ENCODE measurements at regions not wholly inside any gene's neighbourhood (a gene's known extent, or its start where the extent isn't known, plus 50 kb on each side); places are given as distances from the start of the nearest gene placed in this dataset.
"Not testable (repeated sequence)": the region's sequence is repeated elsewhere in the genome, so short reads cannot be mapped to it uniquely, and the experiment has no call there.

DNA sequence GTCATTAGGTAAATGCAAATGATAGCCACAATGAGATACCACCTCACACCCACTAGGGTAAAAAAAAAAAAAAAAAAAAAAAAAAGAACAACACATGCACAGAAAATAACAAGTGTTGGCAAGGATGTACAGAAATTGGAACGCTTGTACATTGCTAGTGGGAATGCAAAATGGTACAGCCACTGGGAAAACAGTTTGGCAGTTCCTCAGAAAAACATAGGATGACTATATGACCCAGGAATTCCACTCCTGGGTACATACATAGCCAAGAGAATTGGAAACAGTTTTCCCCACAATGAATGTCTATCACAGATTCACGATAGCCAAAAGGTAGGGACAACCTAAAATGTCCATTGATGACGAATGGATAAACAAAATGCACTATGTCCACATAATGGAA lies 161.3 kb upstream of the MAMLD1 start:
- H3K36me3 ChIP-seq (ENCODE audit: control insufficient read depth, insufficient read depth, low read length) = no peaks in the 10 kb centered on the region
- WGBS, 2 experiments = 91 to 100% methylated on average over 2 to 3 of the region's 3 CpGs
- no peaks in the 10 kb centered on the region for H3K4me1 ChIP-seq (ENCODE audit: control insufficient read depth, insufficient read depth, low read length)
- H3K27ac ChIP-seq (ENCODE audit: insufficient read depth, low read depth, low read length, poor library complexity, severe bottlenecking) = no peak overlapping the region
- H3K9me3 ChIP-seq (ENCODE audit: control insufficient read depth, low read length) = no peaks in the 10 kb centered on the region
- no peaks in the 10 kb centered on the region for H3K27me3 ChIP-seq (ENCODE audit: control insufficient read depth, insufficient read depth, low read length, poor library complexity, severe bottlenecking)
- no peak overlapping the region for H3K4me3 ChIP-seq (ENCODE audit: insufficient read depth, low read depth, low read length)

DNA sequence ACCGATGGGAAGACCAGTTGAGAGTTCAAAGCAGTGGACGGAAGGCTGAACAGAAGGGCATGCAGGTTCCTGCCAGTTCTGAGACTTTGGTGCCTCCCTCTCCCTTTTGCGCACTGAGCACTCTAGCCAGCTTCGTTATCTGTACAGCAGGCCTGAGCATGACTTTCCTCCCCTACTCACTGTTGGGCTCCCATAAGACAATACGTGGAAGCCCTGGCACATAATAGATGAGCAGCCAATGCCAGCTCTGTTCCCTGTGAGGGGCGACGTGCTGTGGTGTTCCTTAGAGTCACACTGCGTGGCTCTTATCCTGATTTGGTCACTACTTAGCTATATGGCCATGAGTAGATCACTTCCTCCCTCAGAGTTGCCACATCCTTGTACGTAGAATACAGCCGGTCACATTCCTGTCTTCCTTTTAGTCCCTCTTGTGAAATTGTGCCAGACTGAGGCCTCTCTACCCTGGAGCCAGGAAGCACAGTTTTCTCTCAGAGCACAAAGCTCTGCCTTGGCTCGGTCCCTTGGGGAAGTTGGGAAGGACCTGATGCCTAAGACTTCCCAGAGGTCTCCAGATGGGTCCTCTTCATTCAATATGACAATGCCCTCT lies 160.4 kb upstream of the MAMLD1 start:
- Histone ChIP-seq H3K27ac (ENCODE audit: insufficient read depth, low read depth, low read length, poor library complexity, severe bottlenecking) (no peak overlapping the region), H3K9me3 (ENCODE audit: control insufficient read depth, low read length) (no peaks in the 10 kb centered on the region), H3K4me3 (ENCODE audit: insufficient read depth, low read depth, low read length) (no peak overlapping the region), H3K4me1 (ENCODE audit: control insufficient read depth, insufficient read depth, low read length) (no peaks in the 10 kb centered on the region), H3K27me3 (ENCODE audit: control insufficient read depth, insufficient read depth, low read length, poor library complexity, severe bottlenecking) (no peaks in the 10 kb centered on the region), H3K36me3 (ENCODE audit: control insufficient read depth, insufficient read depth, low read length) (no peaks in the 10 kb centered on the region)
- WGBS, 2 experiments = 90 to 94% methylated on average over 11 of the region's 11 CpGs

DNA sequence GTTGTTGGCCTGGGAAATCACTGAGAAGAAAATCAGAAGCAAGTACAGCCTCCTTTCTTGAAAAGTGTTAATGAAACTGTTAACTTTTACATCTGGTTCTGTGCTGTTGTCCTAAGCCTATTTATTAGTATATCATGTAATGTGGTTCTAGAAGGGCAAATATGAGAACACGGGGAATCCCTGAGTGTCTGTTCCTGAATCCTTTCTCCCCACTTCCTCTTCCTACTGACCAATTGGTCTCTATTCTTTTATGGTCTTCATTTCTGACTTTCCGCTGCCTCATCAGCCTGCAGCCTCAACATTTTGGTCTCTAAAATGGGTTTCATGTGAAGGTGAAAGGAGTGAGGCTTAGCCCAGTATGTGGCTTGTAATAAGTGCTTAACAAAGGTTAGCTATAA lies 159.9 kb upstream of the MAMLD1 start:
- Histone ChIP-seq H3K27ac (ENCODE audit: insufficient read depth, low read depth, low read length, poor library complexity, severe bottlenecking) (no peak overlapping the region), H3K4me1 (ENCODE audit: control insufficient read depth, insufficient read depth, low read length) (no peaks in the 10 kb centered on the region), H3K36me3 (ENCODE audit: control insufficient read depth, insufficient read depth, low read length) (no peaks in the 10 kb centered on the region), H3K9me3 (ENCODE audit: control insufficient read depth, low read length) (no peaks in the 10 kb centered on the region), H3K4me3 (ENCODE audit: insufficient read depth, low read depth, low read length) (no peak overlapping the region), H3K27me3 (ENCODE audit: control insufficient read depth, insufficient read depth, low read length, poor library complexity, severe bottlenecking) (no peaks in the 10 kb centered on the region)
- WGBS, 2 experiments = 100% methylated on average over 1 of the region's 2 CpGs; no CpG with 5 or more reads in 1 of the 2 experiments

DNA sequence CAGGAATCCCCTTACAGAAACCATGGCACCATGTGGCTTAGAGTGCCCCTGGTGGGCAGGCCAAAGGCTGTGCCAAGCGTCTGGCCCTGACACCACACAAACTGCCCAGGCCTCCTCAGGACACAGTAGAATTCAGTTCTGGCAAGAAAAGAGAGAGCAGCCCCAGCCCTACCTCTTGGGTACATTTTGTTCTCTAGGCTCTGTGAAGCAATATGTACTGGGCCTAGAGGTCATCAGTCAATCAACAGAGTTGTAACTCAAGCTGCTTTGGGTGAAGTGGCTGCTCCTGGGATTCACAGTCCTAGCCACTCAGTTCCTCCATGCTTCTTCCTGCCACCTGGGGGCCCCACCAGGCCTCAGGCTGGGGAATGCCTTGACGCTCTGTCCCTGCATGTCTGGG lies 158.1 kb upstream of the MAMLD1 start:
- Histone ChIP-seq H3K36me3 (ENCODE audit: control insufficient read depth, insufficient read depth, low read length) (no peaks in the 10 kb centered on the region), H3K27me3 (ENCODE audit: control insufficient read depth, insufficient read depth, low read length, poor library complexity, severe bottlenecking) (no peaks in the 10 kb centered on the region), H3K27ac (ENCODE audit: insufficient read depth, low read depth, low read length, poor library complexity, severe bottlenecking) (no peak overlapping the region), H3K4me3 (ENCODE audit: insufficient read depth, low read depth, low read length) (no peak overlapping the region), H3K4me1 (ENCODE audit: control insufficient read depth, insufficient read depth, low read length) (no peaks in the 10 kb centered on the region), H3K9me3 (ENCODE audit: control insufficient read depth, low read length) (no peaks in the 10 kb centered on the region)
- WGBS, 2 experiments = 50 to 60% methylated on average over 1 to 2 of the region's 2 CpGs

GRCh38 chrX:150207733-150208132 lies 155.4 kb upstream of the MAMLD1 start:
- H3K36me3 ChIP-seq (ENCODE audit: control insufficient read depth, insufficient read depth, low read length) = no peaks in the 10 kb centered on the region
- no peaks in the 10 kb centered on the region for H3K27me3 ChIP-seq (ENCODE audit: control insufficient read depth, insufficient read depth, low read length, poor library complexity, severe bottlenecking)
- no peaks in the 10 kb centered on the region for H3K9me3 ChIP-seq (ENCODE audit: control insufficient read depth, low read length)
- 90 to 100% methylated on average over 1 of the region's 1 CpG for WGBS, 2 experiments
- no peak overlapping the region for H3K4me3 ChIP-seq (ENCODE audit: insufficient read depth, low read depth, low read length)
- H3K4me1 ChIP-seq (ENCODE audit: control insufficient read depth, insufficient read depth, low read length) = no peaks in the 10 kb centered on the region
- no peak overlapping the region for H3K27ac ChIP-seq (ENCODE audit: insufficient read depth, low read depth, low read length, poor library complexity, severe bottlenecking)

DNA sequence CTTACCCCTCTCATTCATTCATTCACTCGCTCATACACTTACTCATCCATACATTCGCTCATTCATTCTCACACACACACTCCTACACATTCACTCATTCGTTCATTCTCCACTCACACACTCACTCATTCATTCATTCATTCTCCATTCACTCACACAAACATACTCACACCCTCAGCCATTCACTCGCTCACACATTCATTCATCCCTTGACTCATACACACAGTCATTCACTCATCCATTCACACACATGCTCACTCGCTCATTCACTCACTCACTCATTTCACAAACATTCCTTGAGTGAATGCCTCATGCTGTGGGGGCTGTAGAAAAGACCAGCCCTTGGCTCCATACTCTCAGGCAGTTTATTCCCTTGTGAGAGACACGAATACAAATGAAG lies 151.1 kb upstream of the MAMLD1 start:
- no peaks in the 10 kb centered on the region for H3K4me1 ChIP-seq (ENCODE audit: control insufficient read depth, insufficient read depth, low read length)
- 87 to 93% methylated on average over 5 to 6 of the region's 6 CpGs for WGBS, 2 experiments
- no peaks in the 10 kb centered on the region for H3K36me3 ChIP-seq (ENCODE audit: control insufficient read depth, insufficient read depth, low read length)
- no peaks in the 10 kb centered on the region for H3K9me3 ChIP-seq (ENCODE audit: control insufficient read depth, low read length)
- no peak overlapping the region for H3K4me3 ChIP-seq (ENCODE audit: insufficient read depth, low read depth, low read length)
- H3K27ac ChIP-seq (ENCODE audit: insufficient read depth, low read depth, low read length, poor library complexity, severe bottlenecking) = no peak overlapping the region
- no peaks in the 10 kb centered on the region for H3K27me3 ChIP-seq (ENCODE audit: control insufficient read depth, insufficient read depth, low read length, poor library complexity, severe bottlenecking)

DNA sequence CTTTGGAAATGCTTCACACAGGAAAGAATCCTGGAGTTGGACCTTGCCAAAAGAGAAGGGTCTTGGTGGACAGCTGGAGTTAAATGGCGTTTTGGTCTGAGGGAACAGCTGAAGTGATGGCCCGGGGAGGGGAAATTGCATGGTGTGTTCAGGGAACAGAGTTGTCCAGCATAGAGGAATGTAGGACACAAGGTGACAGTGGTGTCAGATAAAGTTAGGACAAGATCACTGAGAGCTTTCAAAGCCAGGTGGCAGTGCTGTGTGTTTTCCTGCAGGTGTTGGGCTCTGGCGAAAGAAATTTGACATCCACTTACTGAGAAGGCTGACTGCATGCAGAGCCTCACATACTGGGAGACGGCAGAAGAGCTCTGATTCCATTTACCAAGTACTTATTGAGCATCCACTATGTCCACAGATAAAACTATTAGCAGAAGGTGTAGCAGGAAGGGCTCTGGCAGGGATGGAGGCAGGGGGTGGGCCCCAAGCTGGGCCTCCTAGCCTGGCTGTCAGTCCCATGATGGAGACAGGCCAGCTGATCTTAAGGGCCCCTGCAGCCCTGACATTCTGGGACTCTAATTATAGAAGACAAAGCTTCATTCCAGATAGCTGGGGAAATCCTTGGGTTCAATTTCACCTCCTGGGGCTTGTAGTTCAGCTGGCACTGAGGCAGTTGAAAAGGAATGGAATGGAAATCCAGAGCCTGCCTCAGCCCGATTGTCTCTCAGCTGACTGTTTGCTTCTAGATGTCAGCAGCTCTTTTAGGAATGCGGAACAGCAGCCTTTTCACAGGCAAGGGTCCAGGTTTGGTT lies 150.2 kb upstream of the MAMLD1 start:
- no peak overlapping the region for H3K4me3 ChIP-seq (ENCODE audit: insufficient read depth, low read depth, low read length)
- no peaks in the 10 kb centered on the region for H3K27me3 ChIP-seq (ENCODE audit: control insufficient read depth, insufficient read depth, low read length, poor library complexity, severe bottlenecking)
- no peak overlapping the region for H3K27ac ChIP-seq (ENCODE audit: insufficient read depth, low read depth, low read length, poor library complexity, severe bottlenecking)
- no peaks in the 10 kb centered on the region for H3K36me3 ChIP-seq (ENCODE audit: control insufficient read depth, insufficient read depth, low read length)
- no peaks in the 10 kb centered on the region for H3K4me1 ChIP-seq (ENCODE audit: control insufficient read depth, insufficient read depth, low read length)
- H3K9me3 ChIP-seq (ENCODE audit: control insufficient read depth, low read length) = no peaks in the 10 kb centered on the region
- 60 to 69% methylated on average over 6 of the region's 6 CpGs for WGBS, 2 experiments

DNA sequence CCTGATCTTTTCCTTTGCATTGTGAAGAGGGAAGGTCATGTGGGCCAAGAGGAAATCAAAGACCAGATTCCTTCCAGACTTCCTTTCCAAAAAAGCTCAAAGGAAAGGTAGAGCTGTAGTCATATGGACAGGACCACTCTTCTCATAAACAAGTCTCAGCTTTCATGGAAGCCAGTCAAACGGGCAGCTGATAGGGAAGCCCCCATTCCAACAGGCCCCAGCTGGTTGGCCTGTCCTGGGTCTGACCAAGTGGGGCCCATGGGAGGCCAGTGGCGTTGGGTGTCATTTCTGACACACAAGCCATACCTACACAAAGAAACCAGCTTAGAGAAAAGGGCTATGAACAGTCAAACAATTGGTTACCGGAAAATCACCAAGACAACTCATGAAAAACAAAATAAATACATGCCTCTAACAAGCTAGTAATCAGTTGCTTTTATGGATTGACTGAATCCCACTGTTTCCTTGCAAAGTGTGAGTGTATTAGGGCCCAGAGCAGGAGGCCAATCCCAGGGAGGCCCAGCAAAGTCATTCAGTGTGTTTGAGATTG lies 149.6 kb upstream of the MAMLD1 start:
- 65 to 94% methylated on average over 2 to 3 of the region's 3 CpGs for WGBS, 2 experiments
- H3K36me3 ChIP-seq (ENCODE audit: control insufficient read depth, insufficient read depth, low read length) = no peaks in the 10 kb centered on the region
- no peaks in the 10 kb centered on the region for H3K9me3 ChIP-seq (ENCODE audit: control insufficient read depth, low read length)
- H3K4me3 ChIP-seq (ENCODE audit: insufficient read depth, low read depth, low read length) = no peak overlapping the region
- H3K4me1 ChIP-seq (ENCODE audit: control insufficient read depth, insufficient read depth, low read length) = no peaks in the 10 kb centered on the region
- H3K27ac ChIP-seq (ENCODE audit: insufficient read depth, low read depth, low read length, poor library complexity, severe bottlenecking) = no peak overlapping the region
- no peaks in the 10 kb centered on the region for H3K27me3 ChIP-seq (ENCODE audit: control insufficient read depth, insufficient read depth, low read length, poor library complexity, severe bottlenecking)

- H3K4me1 ChIP-seq (ENCODE audit: control insufficient read depth, insufficient read depth, low read length); H3K36me3 ChIP-seq (ENCODE audit: control insufficient read depth, insufficient read depth, low read length); H3K9me3 ChIP-seq (ENCODE audit: control insufficient read depth, low read length); H3K4me3 ChIP-seq (ENCODE audit: insufficient read depth, low read depth, low read length); H3K27me3 ChIP-seq (ENCODE audit: control insufficient read depth, insufficient read depth, low read length, poor library complexity, severe bottlenecking); H3K27ac ChIP-seq (ENCODE audit: insufficient read depth, low read depth, low read length, poor library complexity, severe bottlenecking): not testable (repeated sequence)
- 83 to 94% methylated on average over 2 of the region's 4 CpGs for WGBS, 2 experiments
Observed at GRCh38 chrX:150216000-150216399, 147.1 kb upstream of the MAMLD1 start.

GRCh38 chrX:150216716-150217115 lies 146.4 kb upstream of the MAMLD1 start:
- no peaks in the 10 kb centered on the region for H3K27me3 ChIP-seq (ENCODE audit: control insufficient read depth, insufficient read depth, low read length, poor library complexity, severe bottlenecking)
- no peaks in the 10 kb centered on the region for H3K36me3 ChIP-seq (ENCODE audit: control insufficient read depth, insufficient read depth, low read length)
- no peaks in the 10 kb centered on the region for H3K4me1 ChIP-seq (ENCODE audit: control insufficient read depth, insufficient read depth, low read length)
- H3K9me3 ChIP-seq (ENCODE audit: control insufficient read depth, low read length) = no peaks in the 10 kb centered on the region
- no peak overlapping the region for H3K4me3 ChIP-seq (ENCODE audit: insufficient read depth, low read depth, low read length)
- 88 to 92% methylated on average over 6 of the region's 6 CpGs for WGBS, 2 experiments
- H3K27ac ChIP-seq (ENCODE audit: insufficient read depth, low read depth, low read length, poor library complexity, severe bottlenecking) = no peak overlapping the region

Measured in ectodermal cell (in vitro differentiated cells).